Neural crest cell (in vitro differentiated cells): ENCODE measurements at regions not wholly inside any gene's neighbourhood (a gene's known extent, or its start where the extent isn't known, plus 50 kb on each side); places are given as distances from the start of the nearest gene placed in this dataset.

Experiments
- DNase-seq: peaks from one replicate; pipeline ENCODE4 v3.0.0; 2021; ENCODE audit warnings: low read depth, mixed read lengths, low spot score
- H3K27ac Mint-ChIP-seq: one replicate; pipeline ENCODE4 v1.8.0; 2021; ENCODE audit warnings: mild to moderate bottlenecking, mixed read lengths; ENCODE audit not compliant: unreplicated experiment
- H3K27me3 Mint-ChIP-seq: 2 replicates; pipeline ENCODE4 v1.8.0; 2021; ENCODE audit warnings: low read depth, mild to moderate bottlenecking, mixed read lengths
- H3K36me3 Mint-ChIP-seq: 2 replicates; pipeline ENCODE4 v1.8.0; 2021; ENCODE audit warnings: low read depth, mild to moderate bottlenecking, mixed read lengths
- H3K4me1 Mint-ChIP-seq: 2 replicates; pipeline ENCODE4 v1.8.0; 2021; ENCODE audit warnings: mixed read lengths
- H3K4me3 Mint-ChIP-seq: one replicate; pipeline ENCODE4 v1.8.0; 2021; ENCODE audit warnings: mild to moderate bottlenecking, mixed read lengths
- H3K9me3 Mint-ChIP-seq: 2 replicates; pipeline ENCODE4 v1.8.0; 2021; ENCODE audit warnings: mixed read lengths
- TF ChIP-seq, protein P1 (sequence below): fragments of 200-600 bp; sonication (generic); conservative IDR thresholded peaks from 2 replicates; pipeline ENCODE4 v1.5.0; 2021; ENCODE audit warnings: antibody characterized with exemption, mild to moderate bottlenecking

DNA sequence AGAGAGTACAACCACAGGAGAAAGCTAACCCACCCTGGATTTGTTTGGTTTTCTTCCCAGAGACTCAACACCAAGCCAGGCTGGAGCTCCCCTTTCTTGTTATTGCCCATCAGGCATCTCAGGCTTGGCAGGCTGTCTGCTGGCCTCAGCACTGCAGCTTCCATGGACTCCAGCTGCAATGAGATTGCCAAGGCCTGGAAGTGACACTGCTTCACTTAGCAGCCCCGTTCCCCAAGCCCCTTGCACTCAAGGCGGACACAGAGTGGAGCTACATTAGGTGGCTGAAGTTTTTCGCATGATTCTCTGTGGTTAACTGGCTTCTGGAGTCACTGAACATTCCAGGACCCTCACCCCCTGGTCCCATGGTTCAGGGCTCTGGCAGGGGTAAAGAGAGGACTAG, 163.1 kb upstream of the GDF10 start:
- Mint-ChIP-seq H3K4me1 (no peaks in the 10 kb centered on the region), H3K27ac (no peak overlapping the region), H3K27me3 (no peaks in the 10 kb centered on the region), H3K9me3 (no peaks in the 10 kb centered on the region), H3K4me3 (no peak overlapping the region), H3K36me3 (no peaks in the 10 kb centered on the region)
- TF ChIP-seq, protein P1, sequence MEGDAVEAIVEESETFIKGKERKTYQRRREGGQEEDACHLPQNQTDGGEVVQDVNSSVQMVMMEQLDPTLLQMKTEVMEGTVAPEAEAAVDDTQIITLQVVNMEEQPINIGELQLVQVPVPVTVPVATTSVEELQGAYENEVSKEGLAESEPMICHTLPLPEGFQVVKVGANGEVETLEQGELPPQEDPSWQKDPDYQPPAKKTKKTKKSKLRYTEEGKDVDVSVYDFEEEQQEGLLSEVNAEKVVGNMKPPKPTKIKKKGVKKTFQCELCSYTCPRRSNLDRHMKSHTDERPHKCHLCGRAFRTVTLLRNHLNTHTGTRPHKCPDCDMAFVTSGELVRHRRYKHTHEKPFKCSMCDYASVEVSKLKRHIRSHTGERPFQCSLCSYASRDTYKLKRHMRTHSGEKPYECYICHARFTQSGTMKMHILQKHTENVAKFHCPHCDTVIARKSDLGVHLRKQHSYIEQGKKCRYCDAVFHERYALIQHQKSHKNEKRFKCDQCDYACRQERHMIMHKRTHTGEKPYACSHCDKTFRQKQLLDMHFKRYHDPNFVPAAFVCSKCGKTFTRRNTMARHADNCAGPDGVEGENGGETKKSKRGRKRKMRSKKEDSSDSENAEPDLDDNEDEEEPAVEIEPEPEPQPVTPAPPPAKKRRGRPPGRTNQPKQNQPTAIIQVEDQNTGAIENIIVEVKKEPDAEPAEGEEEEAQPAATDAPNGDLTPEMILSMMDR = no peak
- no peak for DNase-seq

DNA sequence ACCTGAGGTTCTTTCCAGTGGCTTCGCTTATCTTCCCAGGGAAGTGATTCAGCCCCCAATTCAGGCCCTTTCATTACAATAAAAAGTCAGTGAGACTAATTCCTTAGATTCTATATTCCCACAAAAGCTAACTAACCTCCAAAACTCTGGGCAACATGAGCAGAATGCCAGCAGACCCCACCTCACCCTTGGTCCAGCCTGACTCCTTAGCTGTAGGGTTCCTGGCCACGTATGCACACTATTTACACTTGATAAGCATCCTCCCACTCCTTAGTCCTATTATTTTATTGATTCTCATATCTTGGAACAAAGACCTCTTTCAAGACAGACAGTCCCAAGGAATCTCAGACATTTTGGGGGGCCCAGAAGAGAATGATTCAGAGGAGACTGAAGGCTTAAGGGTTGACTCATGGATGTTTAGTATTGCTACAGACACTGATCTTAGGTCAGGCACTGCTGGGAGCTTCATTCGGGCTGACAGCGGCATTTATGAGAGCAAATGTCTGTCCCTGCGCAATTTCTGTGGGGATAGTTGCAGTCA, 162.6 kb upstream of the GDF10 start:
- Mint-ChIP-seq H3K4me3 (no peak overlapping the region), H3K27ac (no peak overlapping the region), H3K9me3 (no peaks in the 10 kb centered on the region), H3K4me1 (no peaks in the 10 kb centered on the region), H3K36me3 (no peaks in the 10 kb centered on the region), H3K27me3 (no peaks in the 10 kb centered on the region)
- no peak for DNase-seq
- TF ChIP-seq, protein P1 = no peak

DNA sequence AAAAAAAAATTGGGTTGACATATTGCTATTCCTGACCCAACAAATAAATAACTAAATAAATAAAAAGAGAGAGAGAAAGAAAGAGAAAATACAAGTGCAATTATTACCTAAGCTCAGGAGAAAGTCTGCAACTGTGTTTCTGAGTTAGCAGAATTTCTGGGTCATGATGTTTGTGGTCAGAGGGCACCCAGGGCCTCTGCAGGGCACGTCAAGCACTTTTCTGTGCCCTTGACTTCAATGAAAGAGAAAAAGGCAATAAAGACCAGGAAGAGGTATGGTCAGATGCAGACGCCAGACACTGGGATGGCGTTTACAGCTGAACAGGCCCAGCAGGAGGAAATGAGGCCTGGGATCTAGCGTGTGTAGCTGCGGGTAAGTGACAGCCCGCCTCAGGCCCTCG, 160.9 kb upstream of the GDF10 start:
- Mint-ChIP-seq H3K27me3 (no peaks in the 10 kb centered on the region), H3K4me3 (no peak overlapping the region), H3K9me3 (no peaks in the 10 kb centered on the region), H3K27ac (peak overlapping the region; percentile 27), H3K4me1 (no peaks in the 10 kb centered on the region), H3K36me3 (no peaks in the 10 kb centered on the region)
- DNase-seq = no peak
- TF ChIP-seq, protein P1 = no peak

GRCh38 chr10:47140761-47141348, 159.1 kb upstream of the GDF10 start:
- Mint-ChIP-seq H3K4me3 (no peak overlapping the region), H3K27me3 (no peaks in the 10 kb centered on the region), H3K27ac (no peak overlapping the region), H3K9me3 (no peaks in the 10 kb centered on the region), H3K36me3 (no peaks in the 10 kb centered on the region), H3K4me1 (no peaks in the 10 kb centered on the region)
- TF ChIP-seq, protein P1 = no peak
- no peak for DNase-seq

- no peaks in the 10 kb centered on the region for H3K36me3 Mint-ChIP-seq
- TF ChIP-seq, protein P1 = no peak
- H3K27me3 Mint-ChIP-seq = no peaks in the 10 kb centered on the region
- no peak for DNase-seq
- no peaks in the 10 kb centered on the region for H3K9me3 Mint-ChIP-seq
- H3K27ac Mint-ChIP-seq = no peak overlapping the region
- no peaks in the 10 kb centered on the region for H3K4me1 Mint-ChIP-seq
- no peak overlapping the region for H3K4me3 Mint-ChIP-seq
These were observed 158.6 kb upstream of the GDF10 start for GRCh38 chr10:47141349-47141748.
